H1 (cell line): ENCODE measurements at regions not wholly inside any gene's neighbourhood (a gene's known extent, or its start where the extent isn't known, plus 50 kb on each side); places are given as distances from the start of the nearest gene placed in this dataset.

Experiments
- USF2 ChIP-seq: IDR thresholded peaks from 2 replicates; pipeline ENCODE4 v1.6.1; 2011; ENCODE audit warnings: low read length, improper control_type of control experiment

GRCh38 chr10:128922619-128923196, 544.3 kb upstream of the MGMT start (continued):
- TF ChIP-seq USF2: no peak
